ENCODE measurements at regions not wholly inside any gene's neighbourhood (a gene's known extent, or its start where the extent isn't known, plus 50 kb on each side); places are given as distances from the start of the nearest gene placed in this dataset.

GRCh38 chr10:63896992-63897391 lies 375.8 kb downstream of the REEP3 start:
- TF ChIP-seq YY1 (IDR thresholded peaks at IDR 0.05; ENCODE audit: insufficient read depth, insufficient read length) (no peak), ZNF274 (IDR thresholded peaks at IDR 0.05; ENCODE audit: low read depth, low read length) (no peak), SUZ12 (IDR thresholded peaks at IDR 0.05; ENCODE audit: extremely low read depth, insufficient read depth, insufficient read length) (no peak)

All from NT2/D1 (cell line).